ENCODE measurements at regions not wholly inside any gene's neighbourhood (a gene's known extent, or its start where the extent isn't known, plus 50 kb on each side); places are given as distances from the start of the nearest gene placed in this dataset.

- Mint-ChIP-seq H3K27me3 (ENCODE audit: low read depth) (no peaks in the 10 kb centered on the region), H3K27ac (no peak overlapping the region), H3K4me1 (peaks cover 41% of the 10 kb centered on the region), H3K4me3 (no peak overlapping the region), H3K36me3 (ENCODE audit: low read depth) (no peaks in the 10 kb centered on the region), H3K9me3 (peaks cover 8% of the 10 kb centered on the region)
- no peak for TF ChIP-seq CTCF (IDR thresholded peaks at IDR 0.05; ENCODE audit: unreplicated experiment in 3 of 3)
Measured at GRCh38 chr3:70822669-70823068, 510.2 kb upstream of the MDFIC2 start.

- Mint-ChIP-seq H3K36me3 (ENCODE audit: low read depth) (no peaks in the 10 kb centered on the region), H3K4me3 (no peak overlapping the region), H3K27ac (no peak overlapping the region), H3K9me3 (peaks cover 12% of the 10 kb centered on the region), H3K27me3 (ENCODE audit: low read depth) (no peaks in the 10 kb centered on the region), H3K4me1 (peaks cover 41% of the 10 kb centered on the region)
- no peak for TF ChIP-seq CTCF (IDR thresholded peaks at IDR 0.05; ENCODE audit: unreplicated experiment in 3 of 3)
Measured at GRCh38 chr3:70821602-70822001, 509.2 kb upstream of the MDFIC2 start.

GRCh38 chr3:70820397-70820796 lies 508.0 kb upstream of the MDFIC2 start:
- no peak for TF ChIP-seq CTCF (IDR thresholded peaks at IDR 0.05; ENCODE audit: unreplicated experiment in 3 of 3)
- H3K4me3 Mint-ChIP-seq = no peak overlapping the region
- H3K9me3 Mint-ChIP-seq = peaks cover 18% of the 10 kb centered on the region
- no peaks in the 10 kb centered on the region for H3K27me3 Mint-ChIP-seq (ENCODE audit: low read depth)
- H3K36me3 Mint-ChIP-seq (ENCODE audit: low read depth) = no peaks in the 10 kb centered on the region
- H3K4me1 Mint-ChIP-seq = peaks cover 39% of the 10 kb centered on the region
- no peak overlapping the region for H3K27ac Mint-ChIP-seq

GRCh38 chr3:70818145-70818544 lies 505.7 kb upstream of the MDFIC2 start:
- Mint-ChIP-seq H3K27ac (no peak overlapping the region), H3K4me1 (peaks cover 17% of the 10 kb centered on the region), H3K27me3 (ENCODE audit: low read depth) (no peaks in the 10 kb centered on the region), H3K36me3 (ENCODE audit: low read depth) (no peaks in the 10 kb centered on the region), H3K4me3 (no peak overlapping the region), H3K9me3 (peaks cover 18% of the 10 kb centered on the region)
- no peak for TF ChIP-seq CTCF (IDR thresholded peaks at IDR 0.05; ENCODE audit: unreplicated experiment in 3 of 3)

- Mint-ChIP-seq H3K27me3 (ENCODE audit: low read depth) (no peaks in the 10 kb centered on the region), H3K4me3 (no peak overlapping the region), H3K4me1 (peaks cover 5% of the 10 kb centered on the region), H3K27ac (no peak overlapping the region), H3K36me3 (ENCODE audit: low read depth) (no peaks in the 10 kb centered on the region), H3K9me3 (peaks cover 18% of the 10 kb centered on the region)
- no peak for TF ChIP-seq CTCF (IDR thresholded peaks at IDR 0.05; ENCODE audit: unreplicated experiment in 3 of 3)
Measured at GRCh38 chr3:70816346-70816745, 503.9 kb upstream of the MDFIC2 start.

GRCh38 chr3:70815817-70816216 lies 503.4 kb upstream of the MDFIC2 start:
- Mint-ChIP-seq H3K4me1 (peaks cover 5% of the 10 kb centered on the region), H3K27me3 (ENCODE audit: low read depth) (no peaks in the 10 kb centered on the region), H3K9me3 (peaks cover 18% of the 10 kb centered on the region), H3K27ac (no peak overlapping the region), H3K4me3 (no peak overlapping the region), H3K36me3 (ENCODE audit: low read depth) (no peaks in the 10 kb centered on the region)
- no peak for TF ChIP-seq CTCF (IDR thresholded peaks at IDR 0.05; ENCODE audit: unreplicated experiment in 3 of 3)
